SU-DHL-6 (cell line): ENCODE measurements at regions not wholly inside any gene's neighbourhood (a gene's known extent, or its start where the extent isn't known, plus 50 kb on each side); places are given as distances from the start of the nearest gene placed in this dataset.

Experiments used
- H2AFZ ChIP-seq: fragments of 200-600 bp; sonication (generic); 2 replicates; pipeline ENCODE4 v1.6.1; 2014; ENCODE audit warnings: low read depth, mild to moderate bottlenecking, moderate library complexity, mixed read lengths, antibody characterized with exemption, low read length; ENCODE audit not compliant: severe bottlenecking
- H3F3A ChIP-seq: fragments of 200-600 bp; shearing (Covaris generic); 2 replicates; pipeline ENCODE4 v1.6.0; 2016; ENCODE audit warnings: antibody characterized with exemption, mild to moderate bottlenecking; ENCODE audit not compliant: insufficient read depth
- H3K27ac ChIP-seq: fragments of 200-600 bp; sonication (generic); 2 replicates; pipeline ENCODE4 v1.5.1; 2016; ENCODE audit warnings: low read depth, mild to moderate bottlenecking, low read length, moderate library complexity, mixed read lengths
- H3K27me3 ChIP-seq: fragments of 200-600 bp; sonication (generic), shearing (Covaris generic); 2 replicates; pipeline ENCODE4 v1.6.0; 2014; ENCODE audit warnings: mild to moderate bottlenecking, low read length
- H3K36me3 ChIP-seq: fragments of 200-600 bp; sonication (generic); 2 replicates; pipeline ENCODE4 v1.6.1; 2014; ENCODE audit warnings: mild to moderate bottlenecking, low read length, mixed read lengths
- H3K4me2 ChIP-seq: fragments of 300-600, 200-600 bp; shearing (Covaris generic), sonication (generic); 2 replicates; pipeline ENCODE4 v1.6.0; 2014; ENCODE audit warnings: low read length, low read depth, mild to moderate bottlenecking; ENCODE audit not compliant: poor library complexity, severe bottlenecking
- H3K4me3 ChIP-seq: fragments of 200-600 bp; sonication (generic); 2 replicates; pipeline ENCODE4 v1.5.1; 2014; ENCODE audit warnings: antibody characterized with exemption, low read length, mild to moderate bottlenecking, mixed read lengths; ENCODE audit not compliant: insufficient read depth, poor library complexity, severe bottlenecking
- H3K79me2 ChIP-seq: fragments of 200-600 bp; sonication (generic); 2 replicates; pipeline ENCODE4 v1.6.1; 2014; ENCODE audit warnings: mild to moderate bottlenecking, low read length, moderate library complexity; ENCODE audit not compliant: insufficient read depth
- H3K9ac ChIP-seq: fragments of 200-600 bp; sonication (generic); 2 replicates; pipeline ENCODE4 v1.7.0; 2014; ENCODE audit warnings: mild to moderate bottlenecking, low read length
- H3K9me2 ChIP-seq: fragments of 200-600 bp; sonication (generic); replicated peaks from 2 replicates; pipeline ENCODE4 v1.6.1; 2014; ENCODE audit warnings: low read length; ENCODE audit not compliant: insufficient read depth
- H3K9me3 ChIP-seq: fragments of 200-600 bp; sonication (generic); 2 replicates; pipeline ENCODE4 v1.6.1; 2014; ENCODE audit warnings: low read length, mixed read lengths; ENCODE audit not compliant: insufficient read depth
- H4K20me1 ChIP-seq: fragments of 200-600 bp; sonication (generic); 2 replicates; pipeline ENCODE4 v1.6.1; 2014; ENCODE audit warnings: low read depth, mild to moderate bottlenecking, antibody characterized with exemption, low read length, moderate library complexity, mixed read lengths
- CTCF ChIP-seq: fragments of 200-600 bp; sonication (generic); IDR thresholded peaks from one replicate; pipeline ENCODE4 v1.5.1; 2017; ENCODE audit warnings: antibody characterized with exemption, mild to moderate bottlenecking, low read length, moderate library complexity; ENCODE audit not compliant: insufficient read depth, poor library complexity, severe bottlenecking
- EZH2phosphoT487 ChIP-seq: fragments of 200-600 bp; sonication (generic), shearing (Covaris generic); conservative IDR thresholded peaks from 2 replicates; pipeline ENCODE4 v1.6.1; 2018; ENCODE audit warnings: mild to moderate bottlenecking, antibody characterized with exemption, low read length, moderate library complexity, mixed read lengths

GRCh38 chr4:54547299-54548097, 110.3 kb upstream of the KIT start:
- Histone ChIP-seq H3F3A (no peaks in the 10 kb centered on the region), H3K9me2 (no peaks in the 10 kb centered on the region), H3K36me3 (no peaks in the 10 kb centered on the region), H3K9ac (no peak overlapping the region), H3K4me3 (no peak overlapping the region), H3K27me3 (no peaks in the 10 kb centered on the region), H2AFZ (no peak overlapping the region), H3K79me2 (no peaks in the 10 kb centered on the region), H4K20me1 (no peaks in the 10 kb centered on the region), H3K9me3 (no peaks in the 10 kb centered on the region), H3K4me2 (no peak overlapping the region), H3K27ac (no peak overlapping the region)
- TF ChIP-seq CTCF, result no peak
- no peak for TF ChIP-seq EZH2phosphoT487

DNA sequence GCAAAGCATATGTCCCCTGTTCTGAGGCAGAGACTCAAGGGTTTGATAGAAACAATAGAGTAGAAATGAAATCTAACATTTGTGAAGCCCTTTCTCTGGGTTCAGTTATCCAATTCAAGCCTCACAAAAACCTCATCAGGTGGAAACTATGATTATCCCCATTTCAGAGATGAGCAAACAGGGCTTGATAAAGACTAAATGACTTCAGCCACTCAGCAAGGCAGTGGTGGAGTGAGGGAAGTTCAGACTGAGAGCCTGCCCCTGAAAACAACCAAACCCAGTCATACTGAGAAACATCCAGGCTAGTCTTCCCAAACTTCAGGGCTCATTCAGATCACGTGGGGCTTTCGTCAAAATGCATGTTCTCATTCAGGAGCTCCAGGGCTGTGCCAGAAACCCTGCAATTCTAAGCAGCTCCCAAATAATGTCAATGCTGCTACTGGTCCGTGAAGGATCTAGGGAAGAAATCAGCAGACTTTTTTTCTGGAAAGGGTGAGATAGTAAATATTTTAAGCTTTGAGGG, 109.6 kb upstream of the KIT start:
- H3K9me2 ChIP-seq, result no peaks in the 10 kb centered on the region
- no peak overlapping the region for H3K4me3 ChIP-seq
- H3K27me3 ChIP-seq, result no peaks in the 10 kb centered on the region
- no peak overlapping the region for H3K27ac ChIP-seq
- H3K36me3 ChIP-seq, result no peaks in the 10 kb centered on the region
- no peaks in the 10 kb centered on the region for H3K79me2 ChIP-seq
- no peak overlapping the region for H3K9ac ChIP-seq
- no peak overlapping the region for H2AFZ ChIP-seq
- H3F3A ChIP-seq, result no peaks in the 10 kb centered on the region
- TF ChIP-seq CTCF (no peak), EZH2phosphoT487 (no peak)
- H3K4me2 ChIP-seq, result no peak overlapping the region
- no peaks in the 10 kb centered on the region for H3K9me3 ChIP-seq
- H4K20me1 ChIP-seq, result no peaks in the 10 kb centered on the region

DNA sequence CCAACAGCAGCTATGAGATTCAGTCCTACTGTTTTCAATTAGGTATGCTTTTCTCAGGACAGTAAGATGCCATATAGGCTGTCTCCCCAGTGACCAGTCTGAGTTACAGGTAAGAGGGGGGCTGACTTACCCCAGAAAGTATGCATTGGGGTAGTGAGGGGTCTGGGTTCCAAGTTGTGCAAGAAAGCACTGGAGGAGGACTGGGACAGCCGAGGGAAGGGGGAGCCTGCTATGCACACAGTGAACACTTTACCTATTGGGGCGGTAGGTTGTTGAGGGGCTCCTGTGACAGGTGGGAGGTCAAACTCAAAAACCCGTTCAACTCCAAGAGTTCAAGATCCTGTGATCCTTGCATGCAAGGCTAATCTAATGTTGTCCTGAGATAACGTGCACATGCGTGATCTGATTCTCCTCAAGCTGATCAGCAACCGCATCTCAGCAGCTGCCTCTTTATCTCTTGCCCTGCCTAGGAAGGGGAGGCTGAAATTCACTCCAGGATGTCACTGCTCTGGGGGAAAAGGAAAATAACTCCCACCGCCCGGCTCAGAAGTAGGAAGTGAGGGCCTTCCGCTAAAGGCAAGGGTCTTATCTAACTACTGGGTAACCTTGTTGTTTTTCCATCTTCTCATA, 108.8 kb upstream of the KIT start:
- no peaks in the 10 kb centered on the region for H3K36me3 ChIP-seq
- no peaks in the 10 kb centered on the region for H3F3A ChIP-seq
- no peaks in the 10 kb centered on the region for H3K79me2 ChIP-seq
- no peak overlapping the region for H3K4me3 ChIP-seq
- H3K27me3 ChIP-seq, result no peaks in the 10 kb centered on the region
- no peaks in the 10 kb centered on the region for H3K9me3 ChIP-seq
- no peak overlapping the region for H2AFZ ChIP-seq
- H3K9ac ChIP-seq, result no peak overlapping the region
- no peaks in the 10 kb centered on the region for H4K20me1 ChIP-seq
- H3K4me2 ChIP-seq, result no peak overlapping the region
- no peak overlapping the region for H3K27ac ChIP-seq
- H3K9me2 ChIP-seq, result no peaks in the 10 kb centered on the region
- TF ChIP-seq CTCF (no peak), EZH2phosphoT487 (no peak)
